Fibroblast of villous mesenchyme (primary cell): ENCODE measurements at regions not wholly inside any gene's neighbourhood (a gene's known extent, or its start where the extent isn't known, plus 50 kb on each side); places are given as distances from the start of the nearest gene placed in this dataset.
A peak's percentile ranks its signal among the peaks of the same experiment; 100 is the strongest.
"Not testable (repeated sequence)": the region's sequence is repeated elsewhere in the genome, so short reads cannot be mapped to it uniquely, and the experiment has no call there.

Experiments used
- DNase-seq: peaks from one replicate; pipeline ENCODE4 v3.0.0-alpha.2; 2010; ENCODE audit warnings: low read depth
- H3K4me3 ChIP-seq: 2 replicates; pipeline ENCODE4 v1.5.1; 2011; ENCODE audit warnings: low read depth, mild to moderate bottlenecking, low read length
- TF ChIP-seq, protein P1 (sequence below): IDR thresholded peaks from 2 replicates; pipeline ENCODE4 v1.5.1; 2012; ENCODE audit warnings: low read depth, mild to moderate bottlenecking, low read length; ENCODE audit not compliant: insufficient read depth

DNA sequence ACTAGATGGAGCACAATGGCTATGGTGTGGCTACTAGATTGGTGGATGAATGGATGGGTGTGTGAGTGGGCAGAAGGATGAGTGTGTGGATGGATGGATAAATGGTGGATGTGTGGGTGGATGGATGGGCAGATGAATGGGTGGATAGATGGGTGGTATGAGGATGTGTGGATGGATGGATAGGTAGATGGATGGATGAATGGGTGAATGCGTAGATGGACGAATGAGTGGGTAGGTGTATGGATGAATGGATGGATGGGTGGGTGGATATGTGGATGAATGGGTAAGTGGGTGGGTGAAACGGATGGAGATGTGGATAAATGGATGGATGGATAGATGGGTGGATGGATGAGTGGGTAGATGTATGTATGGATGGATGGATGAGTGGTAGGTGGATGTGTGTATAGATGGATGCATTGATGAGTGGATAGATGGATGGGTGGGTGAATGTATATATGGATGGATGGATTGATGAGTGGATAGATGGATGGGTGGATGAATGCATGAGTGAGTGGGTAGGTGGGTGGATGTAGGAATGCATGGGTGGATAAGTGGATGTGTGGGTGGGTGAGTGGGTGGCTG lies 114.2 kb downstream of the TEX29 start:
- TF ChIP-seq, protein P1, sequence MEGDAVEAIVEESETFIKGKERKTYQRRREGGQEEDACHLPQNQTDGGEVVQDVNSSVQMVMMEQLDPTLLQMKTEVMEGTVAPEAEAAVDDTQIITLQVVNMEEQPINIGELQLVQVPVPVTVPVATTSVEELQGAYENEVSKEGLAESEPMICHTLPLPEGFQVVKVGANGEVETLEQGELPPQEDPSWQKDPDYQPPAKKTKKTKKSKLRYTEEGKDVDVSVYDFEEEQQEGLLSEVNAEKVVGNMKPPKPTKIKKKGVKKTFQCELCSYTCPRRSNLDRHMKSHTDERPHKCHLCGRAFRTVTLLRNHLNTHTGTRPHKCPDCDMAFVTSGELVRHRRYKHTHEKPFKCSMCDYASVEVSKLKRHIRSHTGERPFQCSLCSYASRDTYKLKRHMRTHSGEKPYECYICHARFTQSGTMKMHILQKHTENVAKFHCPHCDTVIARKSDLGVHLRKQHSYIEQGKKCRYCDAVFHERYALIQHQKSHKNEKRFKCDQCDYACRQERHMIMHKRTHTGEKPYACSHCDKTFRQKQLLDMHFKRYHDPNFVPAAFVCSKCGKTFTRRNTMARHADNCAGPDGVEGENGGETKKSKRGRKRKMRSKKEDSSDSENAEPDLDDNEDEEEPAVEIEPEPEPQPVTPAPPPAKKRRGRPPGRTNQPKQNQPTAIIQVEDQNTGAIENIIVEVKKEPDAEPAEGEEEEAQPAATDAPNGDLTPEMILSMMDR = no peak
- DNase-seq = no peak
- H3K4me3 ChIP-seq = no peak overlapping the region

DNA sequence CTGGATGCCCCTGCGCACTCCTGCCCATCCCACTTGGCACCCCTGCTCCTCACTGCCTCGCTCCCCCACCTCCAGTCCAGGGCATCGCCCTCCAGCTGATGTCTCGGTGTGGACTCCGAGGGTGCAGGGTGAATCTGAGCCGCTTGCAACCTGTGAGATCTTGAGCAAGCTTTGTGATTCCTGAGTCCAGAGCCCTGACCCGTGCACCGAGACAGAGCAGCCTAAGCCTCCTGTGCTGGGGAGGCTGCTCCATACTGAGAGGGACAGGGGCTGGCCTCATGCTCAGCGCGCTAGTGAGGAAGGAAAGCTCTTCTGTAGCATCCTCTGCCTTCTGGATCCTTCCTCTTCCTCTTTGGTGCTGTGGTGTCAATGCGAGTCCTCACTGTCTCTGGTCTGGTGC lies 116.0 kb downstream of the TEX29 start:
- DNase-seq = no peak
- TF ChIP-seq, protein P1 = no peak
- no peak overlapping the region for H3K4me3 ChIP-seq

DNA sequence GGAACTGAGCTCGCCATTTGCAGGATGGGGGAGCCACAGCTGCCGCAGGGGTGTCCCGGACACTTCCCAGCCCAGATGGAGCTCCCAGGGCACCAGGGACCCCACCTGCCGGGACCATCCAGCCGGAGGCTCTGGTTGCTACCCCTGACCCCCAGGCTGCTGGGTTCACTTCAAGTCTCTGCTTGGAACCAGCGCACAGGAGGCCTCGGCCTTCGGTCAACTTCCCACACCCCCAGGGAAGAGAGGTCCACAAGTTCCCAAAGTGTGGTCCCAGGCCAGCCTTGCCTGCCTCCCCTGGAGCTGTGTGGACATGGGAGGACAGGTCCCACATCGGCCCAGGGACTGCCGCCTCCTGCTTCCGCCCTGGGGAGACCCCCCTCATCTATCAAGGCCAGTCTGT lies 117.0 kb downstream of the TEX29 start:
- TF ChIP-seq, protein P1 = no peak
- no peak overlapping the region for H3K4me3 ChIP-seq
- no peak for DNase-seq

DNA sequence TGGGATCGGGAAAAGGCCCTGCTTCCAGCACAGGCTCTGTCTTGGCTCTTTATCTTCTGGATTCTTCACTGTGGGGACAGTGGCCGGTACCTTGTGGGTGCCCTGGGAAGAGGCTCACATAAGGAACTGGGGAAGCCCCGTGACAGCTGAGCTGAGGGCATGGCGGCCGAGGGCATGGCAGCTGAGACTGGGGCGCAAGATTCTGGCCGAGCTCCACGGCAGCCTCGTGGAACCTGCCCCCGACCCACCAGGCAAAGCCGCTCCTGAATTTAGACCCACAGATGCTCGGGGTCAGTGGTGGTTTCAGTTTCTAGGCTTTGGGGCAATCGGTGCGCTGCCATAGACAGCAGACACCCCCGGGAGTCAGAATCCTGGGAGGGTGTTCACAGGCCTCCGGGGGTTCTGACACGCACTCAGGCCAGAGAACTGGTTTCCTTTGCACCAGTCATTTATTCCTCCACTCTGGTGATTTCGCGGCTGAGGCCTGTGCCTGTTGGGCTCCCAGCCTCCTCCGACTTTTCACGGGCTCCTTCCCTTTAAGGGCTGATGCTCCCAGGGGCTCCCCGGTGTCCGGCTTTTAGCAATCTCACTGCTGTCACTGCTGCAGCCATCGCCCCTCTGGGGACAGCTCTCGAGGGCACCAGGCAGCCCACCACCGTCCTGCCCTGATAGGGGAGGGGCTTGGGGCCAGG lies 117.6 kb downstream of the TEX29 start:
- TF ChIP-seq, protein P1 = no peak
- DNase-seq = no peak

DNA sequence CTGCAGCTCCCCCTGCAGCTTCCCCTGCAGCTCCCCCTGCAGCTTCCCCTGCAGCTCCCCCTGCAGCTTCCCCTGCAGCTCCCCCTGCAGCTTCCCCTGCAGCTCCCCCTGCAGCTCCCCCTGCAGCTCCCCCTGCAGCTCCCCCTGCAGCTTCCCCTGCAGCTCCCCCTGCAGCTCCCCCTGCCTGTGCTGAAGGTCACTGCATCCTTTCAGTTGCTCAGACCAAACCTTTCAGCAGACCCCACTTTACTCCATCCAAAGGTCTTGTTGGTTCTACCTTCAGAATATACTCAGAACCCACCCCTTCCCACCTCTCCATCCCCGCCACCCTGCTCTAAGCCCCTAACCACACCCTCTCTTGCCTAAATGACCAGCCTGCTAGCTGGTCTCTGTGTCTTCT lies 120.0 kb downstream of the TEX29 start:
- TF ChIP-seq, protein P1 = peak; percentile 14
- not testable (repeated sequence) for DNase-seq, H3K4me3 ChIP-seq

More for the DNA sequence above, 117.6 kb downstream of the TEX29 start:
- H3K4me3 ChIP-seq = no peak overlapping the region

DNA sequence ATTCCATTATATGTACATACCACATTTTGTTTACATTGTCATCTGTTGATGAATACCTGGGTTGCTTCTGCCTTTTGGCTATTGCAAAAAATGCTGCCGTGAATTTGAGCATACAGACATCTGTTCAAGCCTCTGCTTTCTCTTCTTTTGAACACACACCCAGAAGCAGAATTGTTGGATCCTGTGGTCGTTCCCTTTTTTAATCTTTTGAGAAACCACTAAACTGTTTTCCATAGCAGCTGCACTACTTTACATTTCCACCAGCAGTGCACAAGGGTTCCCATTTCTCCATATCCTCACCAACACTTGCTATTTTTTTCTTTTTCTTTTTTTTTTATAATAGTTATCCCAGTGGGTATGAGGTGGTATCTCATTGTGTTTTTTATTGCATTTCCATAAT lies 123.5 kb downstream of the TEX29 start:
- no peak for DNase-seq
- no peak overlapping the region for H3K4me3 ChIP-seq
- TF ChIP-seq, protein P1 = no peak

DNA sequence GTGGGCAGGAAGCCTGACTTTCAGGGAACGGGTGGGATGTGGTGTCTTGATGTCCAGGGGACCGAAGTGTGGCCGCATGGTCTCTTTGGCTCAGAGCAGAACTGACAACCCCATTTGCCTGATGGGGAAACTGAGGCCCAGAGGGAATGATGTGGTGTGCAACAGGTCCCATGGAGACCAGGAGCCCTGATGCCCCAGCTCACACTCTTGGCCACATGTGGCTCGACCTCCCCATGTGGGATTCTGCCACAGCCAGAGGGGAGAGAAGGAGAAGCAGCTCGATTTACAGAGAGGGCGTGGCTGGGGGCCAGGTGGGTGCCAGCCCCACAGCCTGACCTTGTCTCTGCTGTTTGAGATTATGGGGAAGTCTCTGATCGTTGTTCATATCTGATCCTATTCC lies 128.1 kb downstream of the TEX29 start:
- H3K4me3 ChIP-seq = no peak overlapping the region
- TF ChIP-seq, protein P1 = no peak
- DNase-seq = no peak
